Stimulated activated CD4-positive, alpha-beta T cell treated with anti-CD3 and anti-CD28 coated beads, Interleukin-4, amount 100 ng/mL, for 4 hours (primary cell): ENCODE measurements at regions not wholly inside any gene's neighbourhood (a gene's known extent, or its start where the extent isn't known, plus 50 kb on each side); places are given as distances from the start of the nearest gene placed in this dataset.
"Not testable (repeated sequence)": the region's sequence is repeated elsewhere in the genome, so short reads cannot be mapped to it uniquely, and the experiment has no call there.

ENCODE experiments used
- DNase-seq, 2 experiments: peaks; one replicate each; pipeline ENCODE4 v3.0.0-alpha.2; 2020

GRCh38 chr15:85196697-85197096 lies 183.7 kb upstream of the AKAP13 start:
- not testable (repeated sequence) for DNase-seq

GRCh38 chr15:85197582-85197981 lies 182.8 kb upstream of the AKAP13 start:
- DNase-seq: not testable (repeated sequence)

GRCh38 chr15:85198432-85198831 lies 182.0 kb upstream of the AKAP13 start:
- DNase-seq: not testable (repeated sequence)

GRCh38 chr15:85200215-85200614 lies 180.2 kb upstream of the AKAP13 start:
- DNase-seq: not testable (repeated sequence)

- DNase-seq: not testable (repeated sequence)
Measured at GRCh38 chr15:85201118-85201793, 179.1 kb upstream of the AKAP13 start.

DNA sequence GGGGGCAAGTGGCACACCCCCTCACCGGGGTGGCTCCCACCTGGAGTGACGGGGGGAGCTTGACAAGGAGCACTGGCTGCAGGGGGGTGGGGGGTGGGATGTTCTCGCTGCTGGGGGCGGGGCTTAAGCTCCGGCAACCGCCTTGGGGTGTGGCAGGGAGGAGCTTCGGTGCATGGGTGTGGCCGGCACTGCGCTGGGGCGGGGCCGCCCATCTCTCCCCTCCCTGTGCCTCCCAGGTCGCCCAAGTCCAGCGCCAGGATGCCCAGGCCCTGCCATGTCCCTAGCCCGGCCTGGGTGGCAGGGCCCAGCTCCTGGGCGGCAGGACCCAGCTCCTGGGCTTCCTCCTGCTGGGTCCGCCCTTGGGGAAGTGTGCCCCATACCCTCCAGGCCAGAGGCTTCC lies 175.9 kb upstream of the AKAP13 start:
- not testable (repeated sequence) for DNase-seq

DNA sequence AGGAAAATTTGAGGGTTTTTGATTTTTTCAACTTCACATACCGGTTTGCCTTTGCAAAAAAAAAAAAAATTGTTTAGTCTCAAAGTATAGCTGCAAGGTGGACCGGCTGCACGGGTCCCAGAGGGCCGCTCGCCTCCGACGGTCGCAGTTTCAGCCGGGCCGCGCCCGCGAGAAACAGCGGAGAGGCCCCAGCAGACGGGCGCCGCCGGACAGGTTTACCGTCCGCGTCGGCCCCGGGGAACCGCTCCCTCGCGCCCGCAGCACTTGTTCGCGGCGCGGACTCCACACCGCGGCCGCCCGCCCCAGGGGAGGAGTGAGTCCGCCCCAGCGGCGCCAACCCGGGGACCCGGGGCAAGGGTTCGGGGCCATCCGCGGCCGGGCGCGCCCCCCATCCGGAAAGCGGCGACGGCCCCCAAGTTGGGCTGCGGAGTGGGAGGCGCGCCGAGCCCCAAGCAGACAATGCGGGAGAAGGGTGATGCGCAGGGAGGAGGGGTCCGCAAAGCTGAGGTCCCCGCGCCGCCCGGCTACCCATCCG lies 146.5 kb upstream of the AKAP13 start:
- DNase-seq: not testable (repeated sequence)

- DNase-seq: not testable (repeated sequence)
Measured at GRCh38 chr15:85234450-85235196, 145.8 kb upstream of the AKAP13 start.

GRCh38 chr15:85244056-85244455 lies 136.3 kb upstream of the AKAP13 start:
- DNase-seq: not testable (repeated sequence)

- DNase-seq: not testable (repeated sequence)
Measured at GRCh38 chr15:85250938-85251542, 129.4 kb upstream of the AKAP13 start.

DNA sequence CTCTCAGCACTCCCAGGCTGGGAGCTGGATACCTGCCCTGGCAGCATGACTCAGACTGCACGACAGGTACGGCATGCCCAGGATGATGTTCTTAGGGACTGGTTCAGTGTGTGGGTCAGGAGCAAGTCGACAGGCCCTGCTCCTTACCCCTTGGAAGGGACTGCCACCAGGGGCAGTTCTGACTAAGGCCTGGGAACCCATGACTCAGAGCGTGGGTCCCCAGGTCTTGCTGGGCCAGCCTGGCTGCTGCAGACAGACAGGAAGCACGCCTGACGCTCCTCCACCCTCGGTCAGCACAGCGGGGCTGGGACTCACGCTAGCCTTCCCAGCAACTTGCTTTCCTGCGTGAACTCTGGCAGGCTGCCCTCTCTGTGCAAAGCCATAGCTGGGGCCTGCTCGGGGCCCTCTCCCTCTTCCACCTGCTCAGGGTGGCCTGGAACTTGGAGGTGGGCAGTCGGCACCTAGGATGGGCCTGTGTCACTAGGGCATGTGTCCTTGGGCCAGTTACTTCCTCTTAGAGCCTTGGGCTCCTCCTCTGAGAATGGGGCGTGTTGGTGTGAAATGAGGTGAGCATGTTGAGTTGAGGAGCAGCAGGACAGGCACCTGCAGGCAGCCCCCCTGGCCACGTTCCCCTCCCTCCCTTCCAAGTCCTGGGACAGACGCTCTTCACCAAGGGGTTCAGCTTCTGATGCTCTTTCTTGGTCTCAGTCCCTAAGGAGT lies 127.0 kb upstream of the AKAP13 start:
- not testable (repeated sequence) for DNase-seq

GRCh38 chr15:85254961-85255360 lies 125.4 kb upstream of the AKAP13 start:
- not testable (repeated sequence) for DNase-seq

- DNase-seq: not testable (repeated sequence)
Measured at GRCh38 chr15:85255502-85255901, 124.9 kb upstream of the AKAP13 start.

- not testable (repeated sequence) for DNase-seq
Measured at GRCh38 chr15:85256009-85256997, 124.1 kb upstream of the AKAP13 start.

DNA sequence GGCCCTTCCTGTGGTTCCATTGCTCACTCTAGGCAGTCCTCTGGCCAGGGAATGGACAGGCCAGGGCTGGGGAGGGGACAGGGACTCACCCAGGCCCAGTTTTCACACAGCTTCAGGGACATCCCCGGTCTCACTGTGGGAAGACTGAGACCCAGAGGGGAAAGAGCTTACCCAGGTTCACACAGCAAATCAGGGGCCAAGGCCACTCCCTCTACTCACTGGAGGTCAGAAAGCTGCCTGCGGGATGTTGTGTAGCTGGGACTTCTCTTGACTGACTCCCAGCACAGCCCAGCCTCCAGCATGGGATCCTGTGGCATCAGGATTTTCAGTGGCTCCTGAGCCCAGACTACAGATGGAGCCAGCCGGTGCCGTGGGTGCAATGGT lies 122.3 kb upstream of the AKAP13 start:
- DNase-seq: not testable (repeated sequence)

DNA sequence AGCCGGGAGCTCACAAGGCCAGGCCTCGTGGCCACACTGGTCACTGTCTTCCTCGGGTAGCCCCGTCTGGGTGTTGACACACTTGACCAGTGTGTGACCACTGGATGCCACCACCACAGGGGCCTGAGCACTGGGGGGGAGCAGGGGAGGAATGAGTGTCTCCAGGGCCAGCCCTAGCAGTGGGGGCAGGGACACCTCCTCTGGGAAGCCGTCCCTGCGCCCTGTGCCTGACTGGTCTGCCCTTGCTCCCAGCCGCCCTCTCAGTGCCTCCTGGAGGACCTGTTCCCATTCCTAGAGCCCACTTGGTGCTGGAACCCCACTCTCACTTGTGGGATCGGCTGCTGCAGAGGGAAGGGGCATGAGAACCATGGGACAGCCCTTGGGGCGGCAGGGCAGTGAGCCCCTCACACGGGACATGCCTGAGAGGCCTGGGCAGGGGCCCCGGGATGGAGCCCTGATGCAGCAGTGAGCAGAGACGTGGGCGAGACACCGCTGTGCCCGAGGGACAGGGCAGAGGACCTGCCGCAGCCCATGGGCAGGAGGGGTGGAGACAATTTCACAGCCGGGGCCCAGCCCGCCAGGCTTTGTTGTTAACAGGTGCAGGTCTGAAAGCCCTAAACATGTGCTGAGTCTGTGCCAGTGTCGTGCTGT lies 121.7 kb upstream of the AKAP13 start:
- DNase-seq: not testable (repeated sequence)

GRCh38 chr15:85260526-85260925 lies 119.9 kb upstream of the AKAP13 start:
- not testable (repeated sequence) for DNase-seq

DNA sequence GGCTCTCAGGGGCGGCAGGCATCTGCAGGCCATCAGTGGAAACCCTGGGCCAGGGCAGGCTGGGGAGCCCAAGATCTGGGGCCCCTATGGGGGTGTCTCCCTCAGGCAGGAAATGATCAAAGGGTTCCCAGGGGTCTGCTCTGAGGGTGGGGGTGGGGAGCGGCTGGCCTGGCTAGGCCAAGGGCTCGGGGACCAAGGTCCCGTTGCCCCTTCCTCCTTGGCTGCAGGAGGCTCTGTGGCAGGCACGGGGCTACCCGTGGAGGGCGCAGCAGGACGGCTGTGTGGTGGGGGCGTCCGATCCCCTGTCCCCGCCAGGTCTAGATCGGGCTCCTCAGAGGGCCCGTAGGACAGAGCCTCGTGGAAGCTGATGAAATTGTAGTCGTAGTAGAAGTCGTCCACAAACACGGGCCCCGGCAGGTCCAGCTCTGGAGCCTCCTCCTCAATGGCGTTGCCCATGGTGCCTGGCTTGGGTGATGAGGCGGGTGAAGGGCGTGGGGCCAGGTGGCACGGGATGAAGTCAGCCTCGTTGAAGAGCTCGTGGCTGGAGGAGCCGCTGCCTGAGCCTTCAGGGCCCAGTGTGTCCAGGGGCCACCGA lies 117.8 kb upstream of the AKAP13 start:
- not testable (repeated sequence) for DNase-seq

GRCh38 chr15:85263842-85264440 lies 116.5 kb upstream of the AKAP13 start:
- DNase-seq: not testable (repeated sequence)

DNA sequence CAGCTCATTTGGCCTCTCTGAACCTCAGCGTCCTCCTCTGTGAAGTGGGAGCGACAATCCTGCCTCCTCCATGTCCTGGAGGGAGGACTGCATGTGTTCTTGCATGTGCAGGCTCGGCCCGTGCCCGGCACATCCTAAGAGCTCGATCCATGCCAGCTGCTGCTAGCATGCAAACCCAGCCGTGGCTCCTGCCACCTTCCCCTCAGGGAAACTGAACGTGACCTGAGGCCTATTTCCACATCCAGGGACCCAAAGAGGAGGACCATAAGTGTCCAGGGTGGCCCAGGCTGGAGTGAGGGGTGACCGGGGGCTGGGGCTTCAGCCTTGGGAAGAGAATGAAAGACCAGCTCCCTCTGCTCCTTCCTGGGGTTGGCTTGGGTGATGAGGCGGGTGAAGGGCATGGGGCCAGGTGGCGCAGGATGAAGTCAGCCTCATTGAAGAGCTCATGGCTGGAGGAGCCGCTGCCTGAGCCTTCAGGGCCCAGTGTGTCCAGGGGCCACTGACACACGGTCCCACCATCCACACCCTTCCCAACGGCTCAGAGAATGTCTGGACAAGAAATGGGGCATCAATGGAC lies 115.7 kb upstream of the AKAP13 start:
- DNase-seq: not testable (repeated sequence)
